Stimulated activated CD4-positive, alpha-beta T cell treated with anti-CD3 and anti-CD28 coated beads, TNF-alpha, amount 100 ng/mL, for 48 hours (primary cell): ENCODE measurements at regions not wholly inside any gene's neighbourhood (a gene's known extent, or its start where the extent isn't known, plus 50 kb on each side); places are given as distances from the start of the nearest gene placed in this dataset.
"Not testable (repeated sequence)": the region's sequence is repeated elsewhere in the genome, so short reads cannot be mapped to it uniquely, and the experiment has no call there.

Source experiments
- DNase-seq, 3 donors: peaks; one replicate each; pipeline ENCODE4 v3.0.0-alpha.2; 2020; ENCODE audit warnings: low read depth in 3 of 3

GRCh38 chr12:46711756-46712155 is 114.0 kb downstream of the SLC38A4 start:
- no peak for DNase-seq

- no peak for DNase-seq
Observed at GRCh38 chr12:46710125-46710743, 115.6 kb downstream of the SLC38A4 start.

- DNase-seq: no peak
Observed at GRCh38 chr12:46702581-46703344, 123.0 kb downstream of the SLC38A4 start.

DNA sequence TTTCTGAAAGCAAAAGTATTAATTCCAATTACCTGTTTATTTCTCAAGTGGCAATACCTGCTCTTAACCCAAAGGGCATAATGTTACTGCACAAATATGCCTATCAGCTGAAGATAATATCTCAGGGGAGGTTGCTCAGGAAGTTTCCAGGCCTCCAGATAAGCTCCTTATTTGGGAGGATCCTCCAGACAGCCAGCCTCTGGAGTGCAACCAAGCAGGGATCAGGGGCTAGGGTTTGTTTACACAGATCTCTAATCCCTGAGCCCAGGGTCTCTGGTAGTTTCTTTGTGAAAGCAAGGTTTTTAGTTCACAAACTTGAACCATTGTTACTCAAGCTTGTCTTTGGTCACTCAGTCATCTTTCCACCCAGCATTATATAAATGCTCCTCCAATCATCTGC is 124.4 kb downstream of the SLC38A4 start:
- no peak for DNase-seq

- no peak for DNase-seq
Observed at GRCh38 chr12:46699986-46700385, 125.8 kb downstream of the SLC38A4 start.

GRCh38 chr12:46698003-46698402 is 127.8 kb downstream of the SLC38A4 start:
- no peak for DNase-seq

- no peak for DNase-seq
Observed at GRCh38 chr12:46693518-46693917, 132.3 kb downstream of the SLC38A4 start.

- DNase-seq: no peak
Observed at GRCh38 chr12:46693034-46693433, 132.8 kb downstream of the SLC38A4 start.

DNA sequence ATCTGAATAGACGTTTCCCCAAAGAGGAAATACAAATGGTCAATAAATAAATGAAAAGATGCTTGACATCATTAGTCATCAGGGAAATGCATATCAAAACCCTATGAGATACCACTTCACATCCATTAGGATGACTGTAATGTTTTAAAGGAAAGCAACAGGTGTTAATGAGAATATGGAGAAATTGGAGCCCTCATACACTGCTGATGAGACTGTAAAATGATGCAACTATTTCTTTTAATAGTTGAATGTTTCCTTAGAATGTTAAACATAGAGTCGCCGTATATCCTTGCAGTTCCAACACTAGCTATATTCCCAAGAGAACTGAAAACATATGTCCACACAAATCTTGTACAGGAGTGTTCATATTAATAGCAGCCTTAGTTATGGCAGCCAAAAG is 133.2 kb downstream of the SLC38A4 start:
- DNase-seq: no peak

DNA sequence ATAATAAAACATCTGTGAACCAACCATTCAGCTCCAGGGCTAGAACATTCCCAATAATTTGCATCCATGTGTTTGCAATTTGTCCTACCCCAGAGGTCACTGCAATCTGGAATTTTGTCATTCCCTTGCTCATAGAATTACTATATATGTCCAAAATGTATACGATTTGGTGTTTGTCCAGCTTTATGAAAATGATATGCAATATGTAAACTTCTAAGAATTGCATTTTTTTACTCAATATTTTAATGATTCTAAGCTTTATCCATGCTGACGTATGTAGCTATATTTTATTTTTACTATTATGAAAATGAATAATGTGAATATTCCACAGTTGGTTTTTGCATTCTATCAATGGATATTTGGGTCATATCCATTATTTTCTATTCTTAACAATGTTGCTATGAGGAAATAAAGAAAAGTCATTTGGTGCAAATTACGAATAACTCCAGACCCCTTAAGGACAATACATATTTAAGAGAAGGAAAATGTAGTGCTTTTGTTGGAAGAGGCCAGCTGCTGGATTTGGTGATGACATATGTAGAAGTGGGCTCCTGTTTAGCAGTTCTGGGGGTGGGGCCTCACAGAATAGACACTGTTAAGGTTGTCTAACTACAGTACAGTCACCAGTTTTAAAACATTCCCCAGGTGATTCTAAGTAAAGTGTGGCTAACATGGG is 139.4 kb downstream of the SLC38A4 start:
- DNase-seq: no peak

GRCh38 chr12:46684243-46684642 is 141.6 kb downstream of the SLC38A4 start:
- not testable (repeated sequence) for DNase-seq

GRCh38 chr12:46682148-46682547 is 143.6 kb downstream of the SLC38A4 start:
- no peak for DNase-seq

GRCh38 chr12:46680506-46680905 is 145.3 kb downstream of the SLC38A4 start:
- DNase-seq: no peak

- DNase-seq: no peak
Observed at GRCh38 chr12:46679754-46680153, 146.0 kb downstream of the SLC38A4 start.

- no peak for DNase-seq
Observed at GRCh38 chr12:46678426-46678825, 147.4 kb downstream of the SLC38A4 start.

- DNase-seq: no peak
Observed at GRCh38 chr12:46677749-46678148, 148.0 kb downstream of the SLC38A4 start.

DNA sequence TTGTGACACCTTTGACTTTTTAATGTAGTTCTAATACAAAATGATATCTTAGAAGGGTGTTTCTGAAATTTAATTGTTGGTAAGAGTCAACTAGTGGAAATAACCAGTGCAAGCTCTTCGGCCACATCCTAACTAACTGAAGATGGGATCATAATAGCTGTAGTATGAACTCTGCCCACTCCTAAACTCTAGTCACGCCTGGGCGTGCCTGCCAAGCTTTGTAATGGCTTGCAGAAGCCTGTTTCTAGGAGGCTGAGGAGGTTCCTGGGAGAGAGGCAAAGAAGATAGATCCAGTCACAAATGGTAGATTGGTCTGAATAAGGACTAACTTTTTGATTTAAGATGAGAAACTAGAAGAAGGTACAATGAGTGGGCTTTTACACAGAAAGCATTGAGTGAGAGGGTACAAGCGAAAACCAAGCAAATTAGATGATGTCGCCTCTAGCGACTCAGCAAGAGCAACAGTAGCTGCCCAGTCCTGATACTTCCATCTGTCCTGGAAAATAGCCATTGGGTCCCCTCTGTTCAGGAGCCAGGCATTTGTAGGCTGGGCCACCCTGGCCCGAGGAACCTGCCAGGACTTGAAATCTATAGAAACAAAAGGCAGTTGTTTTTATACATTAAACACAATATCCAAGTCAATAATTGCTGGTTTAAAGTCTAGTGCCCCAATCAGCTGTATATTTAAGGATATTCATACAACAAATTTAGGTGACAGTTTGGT is 148.8 kb downstream of the SLC38A4 start:
- no peak for DNase-seq

GRCh38 chr12:46676396-46676795 is 149.4 kb downstream of the SLC38A4 start:
- DNase-seq: no peak

- no peak for DNase-seq
Observed at GRCh38 chr12:46675736-46676135, 150.1 kb downstream of the SLC38A4 start.

GRCh38 chr12:46674800-46675199 is 151.0 kb downstream of the SLC38A4 start:
- DNase-seq: no peak

- DNase-seq: no peak
Observed at GRCh38 chr12:46674129-46674528, 151.7 kb downstream of the SLC38A4 start.

DNA sequence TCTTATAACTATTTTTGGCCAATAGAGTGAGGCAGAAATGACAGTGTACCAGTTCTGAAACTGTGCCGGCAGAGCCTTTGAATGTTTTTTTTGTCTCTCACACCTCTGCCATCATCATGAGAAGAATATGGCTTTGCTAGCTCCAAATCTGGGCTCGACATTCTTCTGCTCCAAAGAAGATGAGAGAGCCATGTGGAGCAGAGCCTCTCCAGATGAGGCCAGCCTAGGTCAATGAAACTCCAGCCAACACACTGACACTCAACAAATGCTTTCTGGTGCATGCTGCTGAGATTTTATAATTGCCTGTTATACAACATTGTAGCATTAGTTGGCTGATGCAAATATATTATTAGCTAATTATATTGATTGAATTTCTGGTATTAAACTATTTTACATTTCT is 154.7 kb downstream of the SLC38A4 start:
- DNase-seq: no peak
